HG03432 (cell line): ENCODE measurements at regions not wholly inside any gene's neighbourhood (a gene's known extent, or its start where the extent isn't known, plus 50 kb on each side); places are given as distances from the start of the nearest gene placed in this dataset.

Experiments
- ATAC-seq: cut with Tn5 transposase; IDR thresholded peaks from one replicate; pipeline ENCODE4 v1.9.1; 2021; ENCODE audit warnings: mild to moderate bottlenecking, moderate library complexity; ENCODE audit not compliant: unreplicated experiment

DNA sequence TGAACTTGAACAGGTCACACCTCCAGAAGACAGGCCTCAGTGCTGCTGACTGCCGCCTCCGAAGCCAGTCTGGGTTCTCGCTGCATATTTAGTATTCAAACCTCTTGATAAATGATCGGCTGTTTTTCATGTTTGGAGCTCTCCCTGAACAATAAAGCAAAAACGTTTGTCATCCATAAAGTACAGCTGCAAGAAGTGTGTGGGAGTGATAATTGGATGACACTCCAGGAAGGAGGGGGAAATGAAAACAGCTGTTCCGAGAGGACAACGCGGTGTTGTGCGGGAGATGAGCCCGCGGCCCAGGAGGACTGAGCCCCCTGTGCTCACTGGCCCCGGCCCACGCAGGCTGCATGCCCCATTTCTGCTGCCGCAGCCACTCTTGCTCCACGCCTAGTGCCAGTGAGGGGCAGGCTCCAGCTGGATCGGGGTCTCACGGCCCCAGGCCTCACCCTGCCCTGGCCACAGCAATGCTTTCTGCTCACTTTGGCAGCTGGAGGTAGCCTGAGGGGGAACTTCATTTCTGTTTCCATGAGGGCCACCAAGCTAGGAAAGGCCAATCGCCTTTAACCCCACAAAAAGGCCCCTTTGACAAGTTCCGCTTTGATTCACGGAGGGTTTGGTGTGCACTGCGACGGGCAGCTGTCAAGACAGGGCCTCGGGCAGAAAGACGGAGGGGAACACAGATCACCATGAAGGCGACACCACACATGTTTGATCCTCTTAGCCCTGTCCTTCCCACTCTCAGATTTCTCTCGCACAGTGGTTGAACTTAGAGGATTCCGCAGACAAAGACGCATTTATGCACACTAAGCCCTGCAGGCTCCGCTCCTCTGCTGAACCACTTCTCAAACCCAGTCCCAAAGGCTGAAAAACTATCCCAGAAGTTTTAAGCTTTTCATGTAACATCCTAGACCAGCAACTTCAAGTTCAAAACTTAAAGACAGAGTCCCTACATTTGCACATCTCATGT lies 537.6 kb downstream of the EFNB2 start:
- no peak for ATAC-seq

DNA sequence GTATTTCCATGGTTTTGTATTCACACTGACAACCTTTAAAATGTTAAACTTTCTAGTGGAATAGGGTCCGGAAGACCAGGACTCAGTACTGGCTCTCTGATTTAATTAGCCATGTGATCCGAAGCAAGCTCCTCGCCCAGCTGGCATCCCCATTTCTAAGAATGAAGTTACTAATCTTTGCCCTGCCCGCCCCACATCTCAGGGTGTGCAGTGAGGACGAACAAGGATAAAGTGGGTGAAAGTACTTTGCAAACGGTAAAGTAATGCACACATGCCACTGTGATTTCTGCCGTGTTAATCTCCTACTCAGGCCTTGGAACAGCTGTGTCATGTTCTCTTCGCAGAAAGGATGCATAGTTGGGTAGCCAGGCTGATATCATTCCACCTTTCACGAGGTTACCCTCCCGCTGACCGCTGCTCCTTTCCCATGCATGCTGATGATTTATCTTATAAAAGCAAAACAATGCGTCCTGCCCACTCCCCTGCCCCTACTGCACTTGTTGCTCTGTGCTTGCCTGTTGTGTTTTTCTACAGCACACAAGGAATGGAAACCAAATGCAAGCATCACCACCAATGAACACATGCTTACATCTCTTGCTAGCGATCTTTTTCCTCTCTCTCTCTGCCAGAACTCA lies 539.0 kb downstream of the EFNB2 start:
- ATAC-seq: no peak

DNA sequence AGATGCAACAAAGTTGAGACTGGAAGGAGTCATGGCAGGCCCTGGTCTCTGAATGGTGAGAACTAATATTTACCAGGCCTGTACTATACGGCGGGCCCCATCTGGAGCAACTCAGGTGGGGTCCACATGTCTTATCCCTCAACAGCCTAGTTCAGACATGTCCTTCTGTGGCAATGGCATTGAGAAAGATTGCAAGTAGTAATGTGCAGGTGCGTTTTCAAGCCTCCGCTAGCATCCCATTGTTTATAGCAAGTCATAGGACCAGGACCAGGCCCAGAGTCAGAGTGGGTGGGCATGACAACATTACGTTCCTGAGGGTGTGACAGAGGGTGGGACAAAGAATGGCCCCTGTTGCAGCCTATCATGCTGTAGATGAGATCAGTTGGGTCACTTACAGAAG lies 541.1 kb downstream of the EFNB2 start:
- no peak for ATAC-seq

DNA sequence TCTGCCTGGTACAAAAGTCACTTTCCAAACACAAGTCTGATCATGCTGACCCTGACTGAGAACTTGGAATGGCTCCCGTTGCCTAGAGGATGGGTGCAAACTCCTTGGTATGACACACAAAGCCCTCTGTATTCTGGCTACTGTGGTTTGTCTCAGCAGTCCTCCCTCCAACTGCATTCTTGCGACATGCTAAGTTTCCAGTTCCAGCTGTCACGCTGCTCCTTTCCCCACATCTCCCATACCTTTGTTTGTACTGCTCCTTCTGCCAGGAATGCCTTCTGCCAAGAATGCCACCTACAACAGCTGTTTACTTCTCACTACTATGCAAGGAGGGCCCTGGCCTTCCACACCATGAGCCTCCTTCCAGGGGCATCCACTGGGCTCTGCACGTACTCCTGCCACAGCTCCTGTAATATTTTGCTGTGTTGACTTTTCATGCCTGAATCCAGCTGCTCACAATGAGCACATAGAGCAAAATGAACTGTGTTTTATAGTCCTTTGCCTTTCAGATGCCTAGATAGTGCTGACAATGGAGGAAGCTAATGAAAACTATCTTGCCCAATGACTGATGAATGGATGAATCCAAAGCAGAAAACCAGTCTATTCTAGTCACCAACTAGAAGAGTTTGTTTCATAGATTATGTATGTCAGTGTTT lies 543.7 kb downstream of the EFNB2 start:
- ATAC-seq: no peak

DNA sequence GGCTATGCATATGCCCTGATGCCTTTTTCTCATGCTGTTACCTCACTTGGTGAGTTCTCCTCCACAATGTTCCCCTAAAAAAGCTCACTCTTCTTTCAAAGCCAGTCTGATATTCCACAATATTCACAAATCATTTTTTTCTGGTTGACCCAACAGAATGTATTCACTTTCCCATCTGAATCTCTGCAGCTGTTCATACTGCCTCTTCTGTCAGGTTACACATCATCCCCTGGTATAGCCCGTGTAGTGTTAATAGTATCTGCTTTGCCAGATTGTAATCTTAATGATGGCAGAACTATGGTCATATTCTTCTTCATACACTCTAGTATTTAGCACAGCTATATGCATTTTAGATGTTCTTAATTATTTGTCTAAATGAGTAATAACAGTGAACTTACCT lies 544.3 kb downstream of the EFNB2 start:
- no peak for ATAC-seq

DNA sequence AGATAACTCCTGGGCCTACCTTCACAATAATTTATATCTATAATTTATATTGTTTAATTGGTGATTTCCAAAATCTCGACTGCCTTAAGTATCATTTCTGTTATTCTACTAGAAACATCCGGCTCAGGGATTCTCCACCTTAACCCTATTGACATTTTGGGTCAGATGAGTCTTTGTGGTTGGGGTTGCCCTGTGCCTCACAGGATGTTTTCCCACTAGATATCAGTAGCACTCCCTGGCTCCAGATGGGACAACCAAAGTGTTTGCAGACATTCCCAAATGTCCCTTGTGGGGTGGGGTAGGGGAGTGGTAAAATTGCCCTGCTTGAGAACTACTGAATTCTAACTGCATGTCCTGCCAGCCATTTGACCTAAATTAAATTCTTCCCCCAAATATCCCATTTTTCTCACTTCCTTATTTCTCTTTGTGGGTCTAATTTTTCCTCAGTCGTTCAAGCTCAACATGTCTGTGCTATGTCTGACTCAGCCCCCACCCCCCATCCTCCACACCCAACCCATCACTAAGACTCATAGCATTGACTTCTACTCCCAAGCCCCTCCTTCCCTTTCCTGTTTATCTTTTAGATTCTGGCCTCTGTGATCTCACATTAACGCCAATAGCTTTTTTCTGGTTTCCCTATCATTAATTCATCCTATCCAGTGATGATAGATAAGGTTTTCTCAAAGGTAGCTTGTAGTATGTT lies 545.1 kb downstream of the EFNB2 start:
- ATAC-seq: no peak

DNA sequence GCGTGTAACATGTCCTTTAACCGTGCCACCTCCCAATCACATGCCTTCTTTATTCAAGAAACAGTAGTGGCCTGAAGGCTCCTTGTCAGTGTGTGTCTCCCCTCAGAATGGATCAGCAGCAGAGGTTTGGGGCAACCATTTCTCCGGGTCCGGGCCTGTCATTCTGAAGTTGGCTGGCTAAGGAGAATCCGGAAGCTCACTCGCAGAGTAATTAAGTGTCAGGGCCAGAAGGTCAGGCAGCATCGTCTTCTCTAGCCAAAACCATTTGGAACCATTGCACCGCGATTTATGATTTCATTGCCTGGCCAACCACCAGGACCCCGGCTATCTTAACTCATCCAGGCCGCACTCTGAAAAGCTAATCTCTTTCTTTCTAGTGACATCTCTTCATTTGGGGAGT lies 550.8 kb downstream of the EFNB2 start:
- ATAC-seq: no peak

DNA sequence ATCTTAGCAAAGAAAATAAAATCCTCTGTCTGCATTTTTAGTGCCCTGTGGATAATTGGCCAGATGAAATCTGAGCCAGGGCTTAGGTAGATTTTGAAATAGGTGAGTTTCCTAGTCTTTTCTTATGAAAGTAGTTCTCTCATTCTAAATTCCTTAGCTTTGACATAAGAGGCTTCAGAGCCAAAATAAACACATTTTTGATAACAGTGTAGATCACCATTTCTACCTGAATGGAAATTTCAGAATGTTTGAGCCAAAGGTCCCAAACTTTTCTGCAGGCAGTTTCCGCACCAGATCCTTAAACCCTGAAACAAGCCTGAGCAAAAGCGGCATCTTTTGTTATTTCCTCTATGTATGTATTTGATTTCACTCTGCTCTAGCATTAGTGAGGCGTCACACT lies 551.2 kb downstream of the EFNB2 start:
- ATAC-seq: no peak

DNA sequence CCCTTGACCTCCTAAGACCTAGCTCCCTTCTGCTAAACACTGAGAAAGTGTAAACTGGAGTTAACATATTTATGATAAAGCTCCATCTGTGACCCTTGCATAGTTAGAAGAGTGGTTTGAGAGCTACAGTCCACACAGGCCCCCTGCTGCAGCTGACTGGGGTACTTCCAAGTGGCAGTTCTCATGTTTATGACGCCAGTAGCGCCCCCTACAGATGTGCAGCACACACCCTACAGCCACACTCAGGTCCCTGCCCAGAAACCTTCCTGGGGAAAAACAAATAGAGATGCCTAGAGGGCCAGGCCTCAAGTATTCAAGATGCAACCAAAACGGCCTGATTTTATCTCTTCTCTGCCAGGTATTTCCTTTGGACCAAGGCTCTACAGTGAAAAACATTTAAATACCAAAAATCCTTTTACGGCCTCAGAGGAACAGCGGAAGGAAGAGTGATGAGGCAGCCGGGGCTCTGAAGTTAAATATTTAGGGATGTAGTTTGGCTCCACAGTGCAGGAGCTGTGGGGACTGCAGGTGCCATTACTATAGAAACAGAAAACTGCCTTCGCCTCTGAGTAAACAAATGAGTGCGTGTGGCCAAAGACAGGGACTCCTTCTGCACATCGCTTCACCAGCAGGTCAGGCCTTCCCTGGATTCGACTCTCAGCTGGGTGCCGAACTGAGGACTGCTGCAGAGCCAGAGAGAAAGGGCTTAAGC lies 553.1 kb downstream of the EFNB2 start:
- no peak for ATAC-seq

DNA sequence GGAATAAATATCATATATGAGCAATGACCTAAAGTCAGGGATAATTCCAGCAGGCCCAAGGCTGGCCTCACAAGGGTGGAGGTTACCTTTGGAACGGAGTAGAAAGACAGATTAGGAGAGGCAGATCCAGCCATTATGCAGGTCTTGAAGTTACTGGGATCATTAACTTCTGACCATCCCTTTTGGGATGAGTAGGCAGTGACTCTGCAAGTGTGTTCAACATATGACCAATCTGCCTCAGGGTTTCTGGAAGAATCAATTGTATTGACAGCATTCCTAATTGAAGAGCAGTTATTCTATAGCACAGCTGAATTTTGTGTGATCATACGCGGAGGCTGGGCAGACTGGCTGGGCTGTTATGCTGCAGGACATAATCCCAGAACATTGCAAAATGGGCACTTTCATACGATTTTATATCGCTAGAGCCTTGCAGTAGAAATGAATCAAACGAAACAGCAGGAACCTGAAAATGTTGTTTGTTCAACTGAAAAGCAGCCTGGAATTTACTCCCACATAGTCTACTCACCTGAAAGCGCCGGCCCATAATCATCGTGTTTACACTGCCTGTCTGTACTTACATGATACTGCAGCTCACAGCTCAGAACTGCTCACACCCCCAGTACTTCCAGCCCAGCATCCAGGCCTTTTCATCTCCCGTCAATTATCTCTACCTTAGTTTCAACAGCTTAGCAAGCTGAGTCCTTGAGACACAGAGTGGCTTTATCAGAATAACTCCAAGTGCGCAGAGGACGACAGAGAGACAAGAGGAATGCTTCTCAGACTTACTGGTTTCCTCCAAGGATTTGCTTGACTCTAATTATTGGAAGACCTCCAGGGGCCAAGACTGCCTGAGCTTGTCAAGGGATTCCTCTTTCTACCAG lies 556.1 kb downstream of the EFNB2 start:
- no peak for ATAC-seq

DNA sequence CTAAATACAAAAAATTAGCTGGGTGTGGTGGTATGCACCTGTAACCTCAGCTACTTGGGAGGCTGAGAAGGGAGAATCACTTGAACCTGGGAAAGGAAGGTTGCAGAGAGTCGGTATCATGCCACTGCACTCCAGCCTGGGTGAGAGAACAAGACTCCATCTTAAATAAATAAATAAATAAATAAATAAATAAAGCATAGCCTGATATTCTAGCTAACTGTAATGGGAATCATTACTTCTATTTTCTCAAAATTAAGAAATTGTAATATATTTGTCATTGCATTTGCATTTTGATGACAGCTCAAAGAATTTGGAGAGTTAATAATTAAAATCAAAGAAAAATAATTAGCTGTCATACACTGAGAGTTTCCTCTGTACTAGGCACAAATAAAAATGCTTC lies 561.1 kb downstream of the EFNB2 start:
- no peak for ATAC-seq

DNA sequence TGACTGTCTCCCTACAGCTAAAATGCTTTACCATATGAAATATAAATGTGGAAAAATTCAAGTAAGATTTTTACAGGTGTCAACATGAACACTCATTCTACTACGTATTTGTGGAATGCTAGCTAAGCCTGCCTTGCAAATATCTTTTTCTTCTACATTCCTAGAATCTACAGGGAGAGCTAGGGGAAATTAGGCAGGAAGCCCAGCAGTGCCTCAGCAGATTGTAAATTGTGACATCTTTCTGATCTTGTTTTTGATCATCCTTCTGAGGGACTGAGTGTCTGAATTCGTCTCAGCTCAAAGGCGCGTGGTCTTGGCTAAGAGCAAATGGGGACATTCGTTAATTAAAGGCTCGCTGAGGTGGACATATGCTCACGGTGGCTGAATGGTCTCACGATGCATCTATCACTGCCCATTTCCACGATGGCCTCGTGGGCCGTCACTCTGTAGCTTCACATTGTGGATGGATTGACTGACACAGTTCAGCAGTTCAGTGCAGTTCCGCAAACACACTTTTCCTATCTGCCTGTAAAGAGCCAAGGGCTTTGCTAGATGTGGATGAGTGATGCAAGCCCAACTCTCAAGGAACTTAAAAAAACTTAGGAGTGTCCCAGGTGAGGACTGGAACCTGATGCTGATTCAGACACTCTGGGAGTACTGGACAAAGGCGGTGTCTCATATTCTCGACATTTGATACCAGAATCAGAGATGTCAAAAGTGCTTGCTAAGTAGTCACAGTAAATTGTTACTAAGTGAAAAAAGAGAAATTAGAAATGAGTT lies 562.5 kb downstream of the EFNB2 start:
- ATAC-seq: no peak

DNA sequence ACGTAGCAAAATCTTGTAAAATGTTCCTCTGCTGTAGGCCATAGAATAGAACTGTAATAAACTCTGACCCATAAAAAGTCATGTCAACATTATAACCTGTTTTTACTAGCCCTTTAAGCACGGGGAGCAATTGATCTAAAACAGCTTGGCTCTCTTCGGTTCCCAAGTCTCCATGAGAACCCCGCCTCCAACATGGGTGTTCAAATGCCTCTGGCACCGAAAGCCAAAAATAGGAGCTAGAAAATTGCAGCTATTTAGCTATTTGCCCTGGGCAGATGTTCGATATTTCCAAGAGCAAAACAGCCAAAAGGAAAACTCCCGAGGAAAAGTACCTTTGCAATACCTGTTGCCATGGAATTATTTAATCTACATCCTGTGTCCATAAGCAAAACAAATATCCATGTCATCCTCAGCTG lies 563.1 kb downstream of the EFNB2 start:
- no peak for ATAC-seq

DNA sequence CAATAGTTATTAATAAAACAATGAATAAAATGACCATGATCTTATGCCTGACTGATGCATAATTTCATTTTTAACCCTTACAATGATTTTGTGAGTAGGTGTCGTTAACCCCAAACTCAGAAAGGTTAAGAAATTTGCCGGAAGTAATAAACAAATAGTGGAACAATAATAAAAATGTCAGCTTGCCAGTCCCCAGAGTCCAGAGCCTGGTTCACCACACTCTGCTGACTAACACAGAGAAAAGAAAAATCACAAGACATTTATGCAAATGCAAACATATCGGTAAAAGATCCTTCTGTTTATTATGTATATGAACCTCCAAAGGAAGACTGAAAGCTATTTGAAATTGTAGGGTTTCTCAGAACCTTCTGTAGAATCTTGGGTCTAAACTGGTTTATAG lies 563.7 kb downstream of the EFNB2 start:
- no peak for ATAC-seq

DNA sequence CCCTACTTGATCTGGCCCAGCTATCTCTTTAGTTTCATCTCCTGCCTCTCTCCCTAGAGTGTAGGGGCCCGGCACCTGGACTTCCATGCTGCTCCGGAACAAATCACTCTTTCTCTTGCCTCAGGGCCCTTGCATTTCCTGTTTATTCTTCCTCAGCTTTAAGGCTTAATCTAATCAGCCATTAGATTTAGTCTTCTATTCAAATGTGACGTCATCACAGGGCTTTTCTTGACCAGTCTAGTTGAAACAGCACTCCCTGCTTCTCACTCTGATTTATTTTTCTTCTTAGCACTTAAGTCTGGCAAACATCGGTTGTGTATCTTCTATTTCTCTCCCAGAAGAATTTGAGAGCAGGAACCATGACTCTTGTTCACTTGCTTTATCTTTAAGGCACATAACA lies 564.1 kb downstream of the EFNB2 start:
- ATAC-seq: no peak

DNA sequence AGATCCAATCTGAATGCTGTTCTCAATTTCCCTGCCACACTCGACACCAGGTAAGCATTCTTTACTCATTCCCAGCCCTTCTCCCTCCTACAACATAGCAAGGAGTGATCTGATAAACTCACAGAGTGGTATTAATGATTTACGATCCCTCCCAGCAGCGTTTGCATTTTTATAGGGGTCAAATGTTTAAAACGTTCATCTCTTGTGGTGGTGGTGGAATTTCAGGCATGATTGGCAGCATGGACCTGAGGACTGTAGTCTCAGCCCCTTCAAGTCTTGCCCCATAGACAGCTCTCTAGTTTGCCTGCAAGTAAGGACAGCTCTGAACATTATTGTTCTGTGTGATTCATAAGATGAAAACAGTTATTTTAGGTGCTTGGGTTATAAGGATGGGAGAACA lies 565.7 kb downstream of the EFNB2 start:
- ATAC-seq: no peak

DNA sequence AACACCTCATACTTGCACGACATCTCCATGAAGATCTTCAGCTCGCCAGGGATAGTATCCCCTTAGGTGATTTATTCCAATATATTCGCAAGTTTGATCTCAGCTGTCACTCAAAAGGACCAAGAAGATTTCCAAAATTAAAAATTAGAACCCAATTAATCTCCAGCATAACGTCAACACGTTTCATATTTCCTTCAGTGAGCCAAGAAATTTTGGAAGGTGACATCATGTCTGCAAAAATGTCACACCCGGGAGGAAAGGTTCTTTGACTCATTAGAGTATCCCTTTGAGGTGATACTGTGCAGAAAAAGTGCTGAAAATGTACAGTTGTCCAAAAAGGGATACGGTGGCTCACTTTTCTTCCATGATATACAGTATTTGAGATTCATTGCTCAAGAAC lies 569.6 kb downstream of the EFNB2 start:
- ATAC-seq: no peak

DNA sequence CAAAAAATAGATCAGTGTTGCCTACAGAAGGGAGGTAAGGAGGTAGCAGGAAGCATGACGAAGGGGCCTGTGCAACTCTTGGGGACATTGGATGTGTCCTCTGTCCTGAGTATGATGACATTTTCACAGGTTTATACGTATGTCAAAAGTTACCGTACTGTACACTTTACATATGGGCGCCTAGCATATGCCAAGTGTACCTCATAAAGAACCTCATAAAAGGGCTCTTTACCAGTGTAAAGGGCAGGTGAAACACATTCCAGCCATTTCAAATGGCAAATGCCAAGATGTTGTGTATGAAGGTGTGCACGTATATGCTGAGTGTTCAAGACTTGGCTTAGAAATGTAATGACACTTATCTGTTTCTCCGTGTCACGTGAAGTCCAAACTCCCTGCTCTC lies 573.4 kb downstream of the EFNB2 start:
- ATAC-seq: no peak

DNA sequence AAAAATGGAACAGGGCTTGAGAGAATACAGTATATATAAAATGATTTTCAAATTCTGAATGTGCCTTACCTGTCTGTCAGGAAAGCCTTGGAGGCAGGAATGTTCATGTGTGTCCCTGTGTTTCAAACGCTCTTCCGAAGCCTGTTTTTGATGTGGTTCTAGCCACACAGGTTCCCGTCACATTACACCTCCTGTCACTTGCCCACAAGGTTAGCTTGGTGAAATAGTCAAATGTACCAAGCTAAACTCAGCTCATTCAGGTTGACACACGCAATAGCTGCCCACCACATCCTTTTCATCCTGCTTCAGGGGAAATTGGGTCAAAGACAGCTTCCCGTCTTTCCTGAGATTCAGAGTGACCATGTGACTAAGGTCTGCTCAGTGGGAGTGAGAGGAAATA lies 574.0 kb downstream of the EFNB2 start:
- ATAC-seq: no peak
